ENCODE measurements at regions not wholly inside any gene's neighbourhood (a gene's known extent, or its start where the extent isn't known, plus 50 kb on each side); places are given as distances from the start of the nearest gene placed in this dataset.

GRCh38 chr10:21065621-21066248, 168.6 kb upstream of the NEBL start:
- TF ChIP-seq CTCF (IDR thresholded peaks at IDR 0.05) (no peak), POLR2A (IDR thresholded peaks at IDR 0.05) (no peak)

Measured in Peyer's patch (tissue), 4 donors.